Stromal cell of bone marrow (primary cell): ENCODE measurements at regions not wholly inside any gene's neighbourhood (a gene's known extent, or its start where the extent isn't known, plus 50 kb on each side); places are given as distances from the start of the nearest gene placed in this dataset.

Experiments used
- DNase-seq: peaks from one replicate; pipeline ENCODE4 v3.0.0-alpha.2; 2012; ENCODE audit warnings: low read depth

GRCh38 chr10:78543749-78544362 is 510.2 kb downstream of the RPS24 start:
- peak; percentile 99 for DNase-seq

GRCh38 chr10:78544423-78545090 is 510.9 kb downstream of the RPS24 start:
- no peak for DNase-seq

- DNase-seq, result no peak
Measured at GRCh38 chr10:78545756-78546155, 512.1 kb downstream of the RPS24 start.

GRCh38 chr10:78547397-78547796 is 513.7 kb downstream of the RPS24 start:
- no peak for DNase-seq

- DNase-seq, result no peak
Measured at GRCh38 chr10:78547905-78548304, 514.2 kb downstream of the RPS24 start.

GRCh38 chr10:78548369-78548768 is 514.7 kb downstream of the RPS24 start:
- DNase-seq, result no peak

- DNase-seq, result no peak
Measured at GRCh38 chr10:78549140-78549935, 515.7 kb downstream of the RPS24 start.

- DNase-seq, result no peak
Measured at GRCh38 chr10:78550090-78550489, 516.4 kb downstream of the RPS24 start.

GRCh38 chr10:78550716-78551115 is 517.1 kb downstream of the RPS24 start:
- no peak for DNase-seq

GRCh38 chr10:78551184-78552005 is 517.4 kb upstream of the ZMIZ1 start:
- no peak for DNase-seq

GRCh38 chr10:78552261-78552811 is 516.4 kb upstream of the ZMIZ1 start:
- peak; percentile 78 for DNase-seq

- no peak for DNase-seq
Measured at GRCh38 chr10:78553792-78554191, 515.0 kb upstream of the ZMIZ1 start.

- DNase-seq, result no peak
Measured at GRCh38 chr10:78555128-78555527, 513.6 kb upstream of the ZMIZ1 start.

GRCh38 chr10:78556705-78557432 is 511.9 kb upstream of the ZMIZ1 start:
- no peak for DNase-seq

GRCh38 chr10:78557433-78557925 is 511.3 kb upstream of the ZMIZ1 start:
- DNase-seq, result no peak

- DNase-seq, result no peak
Measured at GRCh38 chr10:78559661-78560340, 509.0 kb upstream of the ZMIZ1 start.

- DNase-seq, result no peak
Measured at GRCh38 chr10:78560341-78560688, 508.5 kb upstream of the ZMIZ1 start.

- no peak for DNase-seq
Measured at GRCh38 chr10:78563314-78563713, 505.5 kb upstream of the ZMIZ1 start.

GRCh38 chr10:78565841-78566240 is 502.9 kb upstream of the ZMIZ1 start:
- no peak for DNase-seq

- no peak for DNase-seq
Measured at GRCh38 chr10:78566284-78567111, 502.3 kb upstream of the ZMIZ1 start.
